MM.1S (cell line): ENCODE measurements at regions not wholly inside any gene's neighbourhood (a gene's known extent, or its start where the extent isn't known, plus 50 kb on each side); places are given as distances from the start of the nearest gene placed in this dataset.

ENCODE experiments used
- EZH2 ChIP-seq: fragments of 300-600 bp; sonication (generic); optimal IDR thresholded peaks from 2 replicates; pipeline ENCODE3; 2017; ENCODE audit warnings: low read depth, mild to moderate bottlenecking, antibody characterized with exemption, low read length, mixed read lengths
- TF ChIP-seq, protein P1 (sequence below): fragments of 300-600 bp; sonication (generic); IDR thresholded peaks from 2 replicates; pipeline ENCODE4 v1.5.1; 2016; ENCODE audit warnings: antibody characterized with exemption, low read length, mixed read lengths

DNA sequence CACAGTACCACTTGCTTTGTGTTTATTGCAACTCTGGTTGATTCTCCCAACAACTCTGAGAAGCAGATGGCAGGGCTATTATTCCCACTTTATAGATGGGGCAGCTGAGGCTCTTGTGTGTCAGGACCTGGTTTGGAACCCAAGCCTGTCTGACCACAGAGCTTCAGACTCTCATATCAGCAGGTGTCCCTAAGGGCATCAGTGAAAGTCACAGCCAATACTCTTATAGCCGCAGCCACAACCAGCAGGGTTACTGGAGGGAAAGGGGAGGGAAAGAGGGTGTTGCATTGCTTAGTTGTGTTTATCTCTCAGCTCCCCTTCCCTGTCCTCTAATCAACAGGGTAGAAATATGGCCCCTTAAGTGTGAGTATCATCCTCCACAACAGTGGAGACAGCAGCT, 304.0 kb downstream of the RRAGC start:
- TF ChIP-seq, protein P1, sequence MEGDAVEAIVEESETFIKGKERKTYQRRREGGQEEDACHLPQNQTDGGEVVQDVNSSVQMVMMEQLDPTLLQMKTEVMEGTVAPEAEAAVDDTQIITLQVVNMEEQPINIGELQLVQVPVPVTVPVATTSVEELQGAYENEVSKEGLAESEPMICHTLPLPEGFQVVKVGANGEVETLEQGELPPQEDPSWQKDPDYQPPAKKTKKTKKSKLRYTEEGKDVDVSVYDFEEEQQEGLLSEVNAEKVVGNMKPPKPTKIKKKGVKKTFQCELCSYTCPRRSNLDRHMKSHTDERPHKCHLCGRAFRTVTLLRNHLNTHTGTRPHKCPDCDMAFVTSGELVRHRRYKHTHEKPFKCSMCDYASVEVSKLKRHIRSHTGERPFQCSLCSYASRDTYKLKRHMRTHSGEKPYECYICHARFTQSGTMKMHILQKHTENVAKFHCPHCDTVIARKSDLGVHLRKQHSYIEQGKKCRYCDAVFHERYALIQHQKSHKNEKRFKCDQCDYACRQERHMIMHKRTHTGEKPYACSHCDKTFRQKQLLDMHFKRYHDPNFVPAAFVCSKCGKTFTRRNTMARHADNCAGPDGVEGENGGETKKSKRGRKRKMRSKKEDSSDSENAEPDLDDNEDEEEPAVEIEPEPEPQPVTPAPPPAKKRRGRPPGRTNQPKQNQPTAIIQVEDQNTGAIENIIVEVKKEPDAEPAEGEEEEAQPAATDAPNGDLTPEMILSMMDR, result no peak
- TF ChIP-seq EZH2, result no peak
